K562 (cell line): ENCODE measurements at regions not wholly inside any gene's neighbourhood (a gene's known extent, or its start where the extent isn't known, plus 50 kb on each side); places are given as distances from the start of the nearest gene placed in this dataset.

Experiments
- ATAC-seq: fragments of 200-7000 bp; cut with Tn5 transposase; 3 replicates; pipeline ENCODE4 v1.9.1; 2020; ENCODE audit warnings: moderate library complexity
- BruUV-seq: library from RNA; stranded (reverse); fragments of 400-500 nt; replicated peaks from 2 replicates; lab custom pipeline; 2021; lab: Mats Ljungman, UMichigan
- CTCF ChIA-PET: fragments of 300-600 bp; formaldehyde crosslinking; extraction: SDS; loops from one replicate; lab custom pipeline; 2021; ENCODE audit warnings: low intra/inter-chr PET ratio; lab: Yijun Ruan, JAX
- POLR2A ChIA-PET: fragments of 300-600, 350-650 bp; sonication (Branson Sonifier 250); formaldehyde crosslinking; extraction: SDS; loops from one replicate; lab custom pipeline; 2021; ENCODE audit warnings: antibody characterized with exemption, inconsistent platforms; lab: Yijun Ruan, JAX
- DNase-seq, 4 experiments: peaks; one replicate each; pipeline versions ENCODE4 v3.0.0 to v3.0.0-alpha.2; 2011 to 2018; ENCODE audit warnings: low spot score in 3 of 4, mixed read lengths in 3 of 4; ENCODE audit errors: extremely low read depth in 1 of 4
- FAIRE-seq: peaks from 2 replicates; lab custom pipeline; 2011; peaks lifted over from hg19 to GRCh38; lab: Jason Lieb, UNC
- H2AFZ ChIP-seq: 2 replicates; pipeline ENCODE4 v1.6.0; 2011; ENCODE audit warnings: low read depth, low read length, control low read depth, inconsistent platforms
- H3K27ac ChIP-seq: fragments of 200-600 bp; 3 replicates; pipeline ENCODE4 v1.8.0; 2011; ENCODE audit warnings: low read depth, mild to moderate bottlenecking, control low read depth, inconsistent platforms, low read length, moderate library complexity, mixed read lengths; ENCODE audit errors: extremely low read depth
- H3K27me3 ChIP-seq, 2 experiments: fragments of 300-600 bp in 1 of 2; 2 replicates in 1 of 2; 3 replicates in 1 of 2; pipeline versions ENCODE4 v1.6.0 to v1.8.0; 2011; ENCODE audit warnings: inconsistent platforms in 2 of 2, low read length in 2 of 2, mild to moderate bottlenecking in 1 of 2, mixed read lengths in 1 of 2, moderate library complexity in 1 of 2; ENCODE audit not compliant: control insufficient read depth in 2 of 2, insufficient read depth in 2 of 2
- H3K36me3 ChIP-seq: fragments of 300-600 bp; 3 replicates; pipeline ENCODE4 v1.8.0; 2011; ENCODE audit warnings: mild to moderate bottlenecking, low read length, inconsistent platforms; ENCODE audit not compliant: control insufficient read depth, insufficient read depth
- H3K4me1 ChIP-seq, 2 experiments: fragments of 200-600 bp in 1 of 2; replicated peaks in 1 of 2; 2 replicates in 1 of 2; 3 replicates in 1 of 2; pipeline versions ENCODE4 v1.5.1 to v1.8.0; 2011; ENCODE audit warnings: inconsistent platforms in 2 of 2, low read length in 2 of 2, mild to moderate bottlenecking in 1 of 2, mixed read lengths in 1 of 2, moderate library complexity in 1 of 2; ENCODE audit not compliant: control insufficient read depth in 2 of 2, insufficient read depth in 2 of 2
- H3K4me2 ChIP-seq: 2 replicates; pipeline ENCODE4 v1.6.1; 2011; ENCODE audit warnings: low read length, control low read depth, inconsistent platforms, mixed read lengths; ENCODE audit not compliant: insufficient read depth
- H3K4me3 ChIP-seq: fragments of 200-600 bp; sonication (generic), shearing (Covaris generic); 2 replicates; pipeline ENCODE4 v1.5.1; 2016; ENCODE audit warnings: control low read depth, inconsistent platforms
- H3K79me2 ChIP-seq: fragments of 200-600 bp; 3 replicates; pipeline ENCODE4 v1.8.0; 2011; ENCODE audit warnings: low read length, inconsistent platforms; ENCODE audit not compliant: control insufficient read depth, insufficient read depth
- H3K9ac ChIP-seq, 2 experiments: 2 replicates each; pipeline versions ENCODE4 v1.6.0 to v1.6.1; 2011; ENCODE audit warnings: low read depth in 2 of 2, low read length in 2 of 2, control low read depth in 1 of 2, inconsistent platforms in 1 of 2, mild to moderate bottlenecking in 1 of 2, mixed read lengths in 1 of 2; ENCODE audit not compliant: insufficient read depth in 1 of 2
- H3K9me1 ChIP-seq: one replicate; pipeline ENCODE4 v1.6.0; 2011; ENCODE audit warnings: inconsistent platforms, mild to moderate bottlenecking, low read length, moderate library complexity; ENCODE audit not compliant: control insufficient read depth, insufficient read depth
- H3K9me3 ChIP-seq: replicated peaks from 2 replicates; pipeline ENCODE4 v1.5.1; 2011; ENCODE audit warnings: low read depth, low read length, inconsistent platforms; ENCODE audit not compliant: control insufficient read depth, insufficient read depth
- H4K20me1 ChIP-seq: replicated peaks from 2 replicates; pipeline ENCODE4 v1.6.1; 2011; ENCODE audit warnings: low read length, inconsistent platforms, mixed read lengths; ENCODE audit not compliant: control insufficient read depth, insufficient read depth
- FOXJ2 ChIP-seq: fragments of 200-800 bp; sonication (Bioruptor generic); IDR thresholded peaks from 2 replicates; pipeline ENCODE4 v1.6.1; 2016; ENCODE audit warnings: missing genetic modification characterization, missing compliant biosample characterization
- HNRNPH1 ChIP-seq: fragments of 200-400 bp; formaldehyde crosslinking; optimal IDR thresholded peaks from 2 replicates; pipeline ENCODE3; 2017; ENCODE audit warnings: low read depth, mild to moderate bottlenecking, low read length, moderate library complexity
- HNRNPUL1 ChIP-seq: fragments of 200-400 bp; formaldehyde crosslinking; IDR thresholded peaks from 2 replicates; pipeline ENCODE4 v1.6.1; 2017; ENCODE audit warnings: low read length
- RHOXF2B ChIP-seq: fragments of 250-450 bp; sonication (Bioruptor Pico); conservative IDR thresholded peaks from 2 replicates; pipeline ENCODE4 v1.5.1; 2021
- TFE3 ChIP-seq: fragments of 450-650 bp; formaldehyde crosslinking; IDR thresholded peaks from 2 replicates; pipeline ENCODE4 v1.4.0; 2020; ENCODE audit warnings: mild to moderate bottlenecking, mixed read lengths
- ZNF311 ChIP-seq: fragments of 250-450 bp; sonication (Bioruptor Pico); IDR thresholded peaks from 2 replicates; pipeline ENCODE4 v1.4.0; 2020; ENCODE audit warnings: mild to moderate bottlenecking, moderate library complexity
- WGBS: fragments of 100-300 bp; shearing (Covaris generic); methylation state at CpG from one replicate; pipeline ENCODE4 v1.1.6; 2016; ENCODE audit warnings: low coverage, mixed read lengths; ENCODE audit not compliant: insufficient coverage; ENCODE audit errors: missing lambda C conversion rate; 5-methylcytosine and 5-hydroxymethylcytosine counted together
- in situ Hi-C: fragments of 300-500 bp; cut with MboI; formaldehyde crosslinking; loops from 4 replicates; pipeline ENCODE4 v1.15.0; 2018; ENCODE audit warnings: inconsistent platforms, mixed read lengths
- intact Hi-C: fragments of 100-400 bp; cut with micrococcal nuclease; formaldehyde crosslinking; loops from 2 replicates; pipeline ENCODE4 v1.14.2; 2022

GRCh38 chr15:95267481-95267880 lies 1036.1 kb downstream of the MCTP2 start:
- Histone ChIP-seq H3K9me3 (no peaks in the 10 kb centered on the region), H3K79me2 (no peaks in the 10 kb centered on the region), H4K20me1 (no peaks in the 10 kb centered on the region), H3K27me3 (peaks cover 2 to 9% of the 10 kb centered on the region in 2 experiments; a peak in 2 of 5 replicates), H3K4me3 (no peak overlapping the region), H3K4me1 (no peaks in the 10 kb centered on the region), H3K4me2 (no peak overlapping the region), H2AFZ (no peak overlapping the region), H3K27ac (no peak overlapping the region), H3K36me3 (no peaks in the 10 kb centered on the region), H3K9me1 (no peaks in the 10 kb centered on the region), H3K9ac (no peak overlapping the region)
- intact Hi-C loops (no loop called here), in situ Hi-C loops (loop anchor here (10.0 kb wide), 1 partner anchor 1967 kb away; no protein-coding TSS in a partner anchor)
- no peak for TF ChIP-seq RHOXF2B (CRISPR knock-in tag)
- CTCF ChIA-PET: interaction anchor here (0.5 kb wide), 1 partner anchor 37 kb away, joined by 3 read pairs; no protein-coding TSS in a partner anchor
- ATAC-seq (no peak), FAIRE-seq (no peak), DNase-seq (no peak)
- WGBS: 3% methylated on average over 3 of the region's 3 CpGs
- POLR2A ChIA-PET: no interaction called here
- no TSS peak for BruUV-seq

- no TSS peak for BruUV-seq
- WGBS: 0% methylated on average over 10 of the region's 10 CpGs
- Histone ChIP-seq H3K4me2 (no peak overlapping the region), H3K27me3 (peaks cover 2 to 9% of the 10 kb centered on the region in 2 experiments; a peak in 1 of 5 replicates), H3K79me2 (no peaks in the 10 kb centered on the region), H3K4me3 (no peak overlapping the region), H3K36me3 (no peaks in the 10 kb centered on the region), H3K9me1 (no peaks in the 10 kb centered on the region), H4K20me1 (no peaks in the 10 kb centered on the region), H3K9ac (no peak overlapping the region), H3K4me1 (no peaks in the 10 kb centered on the region), H2AFZ (no peak overlapping the region), H3K9me3 (no peaks in the 10 kb centered on the region), H3K27ac (no peak overlapping the region)
- intact Hi-C loops (no loop called here), in situ Hi-C loops (loop anchor here (10.0 kb wide), 1 partner anchor 1965 kb away; no protein-coding TSS in a partner anchor)
- no peak for DNase-seq
- TF ChIP-seq FOXJ2 (0 out of 2 replicates have a peak, but pooled peaks have one; percentile 39), ZNF311 (CRISPR knock-in tag) (no peak), HNRNPH1 (no peak), TFE3 (peak; percentile 73), HNRNPUL1 (no peak)
- ChIA-PET CTCF (no interaction called here), POLR2A (interaction anchor here (1.0 to 1.2 kb wide), 2 partner anchors 9 to 10 kb away, joined by 3 to 4 read pairs; no protein-coding TSS in a partner anchor)
- FAIRE-seq: no peak
- ATAC-seq: no peak
These were observed 1038.2 kb downstream of the MCTP2 start for GRCh38 chr15:95269242-95270183.
